GM12878 (cell line): ENCODE measurements at regions not wholly inside any gene's neighbourhood (a gene's known extent, or its start where the extent isn't known, plus 50 kb on each side); places are given as distances from the start of the nearest gene placed in this dataset.

Experiments used
- ATAC-seq: fragments of 200-7000 bp; cut with Tn5 transposase; 3 replicates; pipeline ENCODE4 v1.9.1; 2020; ENCODE audit warnings: mild to moderate bottlenecking, moderate library complexity
- BruUV-seq: library from RNA; stranded (reverse); fragments of 400-500 nt; replicated peaks from 2 replicates; lab custom pipeline; 2021; lab: Mats Ljungman, UMichigan
- CTCF ChIA-PET: fragments of 300-600 bp; sonication (Branson Sonifier 250); formaldehyde crosslinking; extraction: SDS; loops from one replicate; lab custom pipeline; 2021; ENCODE audit warnings: inconsistent platforms; lab: Yijun Ruan, JAX
- POLR2A ChIA-PET: fragments of 350-600 bp; formaldehyde crosslinking; extraction: SDS; loops from one replicate; lab custom pipeline; 2021; ENCODE audit warnings: inconsistent platforms; lab: Charles Lee
- RAD21 ChIA-PET: fragments of 300-600 bp; sonication (Branson Sonifier 250); formaldehyde crosslinking; loops from one replicate; lab custom pipeline; 2023; ENCODE audit warnings: antibody characterized with exemption; ENCODE audit not compliant: unreplicated experiment; lab: Charles Lee
- SMC1A ChIA-PET: fragments of 300-600 bp; sonication (Branson Sonifier 250); formaldehyde crosslinking; loops from one replicate; lab custom pipeline; 2023; ENCODE audit not compliant: unreplicated experiment, uncharacterized antibody; lab: Charles Lee
- DNase-seq: peaks from one replicate; pipeline ENCODE4 v3.0.0-alpha.2; 2011; ENCODE audit warnings: low read depth, low spot score
- FAIRE-seq: peaks from 3 replicates; lab custom pipeline; 2011; peaks lifted over from hg19 to GRCh38; lab: Jason Lieb, UNC
- H2AFZ ChIP-seq: 2 replicates; pipeline ENCODE4 v1.6.0; 2011; ENCODE audit warnings: low read depth, low read length, control low read depth; ENCODE audit not compliant: control insufficient read depth
- H3K27ac ChIP-seq: 2 replicates; pipeline ENCODE4 v1.5.1; 2011; ENCODE audit warnings: control low read depth; ENCODE audit not compliant: control insufficient read depth, insufficient read depth
- H3K27me3 ChIP-seq, 2 experiments: replicated peaks in 1 of 2; 2 replicates each; pipeline versions ENCODE4 v1.6.0 to v1.6.1; 2011; ENCODE audit warnings: low read length in 1 of 2; ENCODE audit not compliant: control insufficient read depth in 2 of 2, insufficient read depth in 2 of 2
- H3K36me3 ChIP-seq, 2 experiments: 2 replicates each; pipeline ENCODE4 v1.5.1; 2011; ENCODE audit warnings: low read length in 1 of 2; ENCODE audit not compliant: control insufficient read depth in 2 of 2, insufficient read depth in 2 of 2
- H3K4me1 ChIP-seq: 2 replicates; pipeline ENCODE4 v1.6.1; 2011; ENCODE audit warnings: mild to moderate bottlenecking, low read length, moderate library complexity, mixed read lengths; ENCODE audit not compliant: control insufficient read depth, insufficient read depth
- H3K4me2 ChIP-seq: 2 replicates; pipeline ENCODE4 v1.6.0; 2011; ENCODE audit warnings: control low read depth; ENCODE audit not compliant: control insufficient read depth, insufficient read depth
- H3K4me3 ChIP-seq: fragments of 200-600 bp; sonication (generic); 2 replicates; pipeline ENCODE4 v1.5.1; 2016
- H3K79me2 ChIP-seq: 2 replicates; pipeline ENCODE4 v1.6.0; 2011; ENCODE audit warnings: low read length; ENCODE audit not compliant: control insufficient read depth, insufficient read depth
- H3K9ac ChIP-seq: 2 replicates; pipeline ENCODE4 v1.8.0; 2011; ENCODE audit warnings: low read length, control low read depth, mixed read lengths; ENCODE audit not compliant: control insufficient read depth, insufficient read depth
- H3K9me3 ChIP-seq: replicated peaks from 3 replicates; pipeline ENCODE4 v1.5.1; 2011; ENCODE audit warnings: mild to moderate bottlenecking, low read length; ENCODE audit not compliant: control insufficient read depth, insufficient read depth
- H4K20me1 ChIP-seq: 2 replicates; pipeline ENCODE4 v1.6.0; 2011; ENCODE audit not compliant: control insufficient read depth, insufficient read depth
- IKZF1 ChIP-seq: fragments of 450-650 bp; conservative IDR thresholded peaks from 2 replicates; pipeline ENCODE4 v1.6.1; 2017; ENCODE audit warnings: antibody characterized with exemption, mild to moderate bottlenecking
- IRF5 ChIP-seq: fragments of 450-650 bp; IDR thresholded peaks from 2 replicates; pipeline ENCODE4 v1.6.1; 2017; ENCODE audit warnings: borderline replicate concordance
- KDM1A ChIP-seq: fragments of 200-600 bp; sonication (generic); IDR thresholded peaks from 2 replicates; pipeline ENCODE4 v1.6.1; 2016; ENCODE audit warnings: borderline replicate concordance
- MTA3 ChIP-seq: IDR thresholded peaks from 2 replicates; pipeline ENCODE4 v1.6.1; 2012; ENCODE audit warnings: low read length, inconsistent platforms, borderline replicate concordance
- NBN ChIP-seq: fragments of 450-650 bp; IDR thresholded peaks from 2 replicates; pipeline ENCODE4 v1.6.1; 2016
- NFXL1 ChIP-seq: fragments of 450-650 bp; IDR thresholded peaks from 2 replicates; pipeline ENCODE4 v1.6.1; 2017; ENCODE audit warnings: antibody characterized with exemption, mild to moderate bottlenecking, borderline replicate concordance
- NR2C2 ChIP-seq: IDR thresholded peaks from 2 replicates; pipeline ENCODE4 v1.6.1; 2011; ENCODE audit warnings: borderline replicate concordance, low read depth; ENCODE audit not compliant: control insufficient read depth, insufficient read length
- STAT3 ChIP-seq: IDR thresholded peaks from 2 replicates; pipeline ENCODE4 v1.6.1; 2011; ENCODE audit warnings: low read depth, low read length, improper control_type of control experiment
- TBL1XR1 ChIP-seq: IDR thresholded peaks from 2 replicates; pipeline ENCODE4 v1.6.1; 2012; ENCODE audit warnings: low read depth, low read length, improper control_type of control experiment
- TCF7 ChIP-seq: IDR thresholded peaks from 2 replicates; pipeline ENCODE4 v1.6.1; 2014; ENCODE audit warnings: antibody characterized with exemption, borderline replicate concordance
- ZBTB11 ChIP-seq: fragments of 450-650 bp; formaldehyde crosslinking; IDR thresholded peaks from 2 replicates; pipeline ENCODE4 v1.5.0; 2022; ENCODE audit warnings: mild to moderate bottlenecking, missing genetic modification characterization
- WGBS: methylation state at CpG from one replicate; pipeline ENCODE4 v1.1.6; 2016; ENCODE audit warnings: low lambda C conversion rate; ENCODE audit not compliant: insufficient replicate concordance, insufficient coverage; ENCODE audit errors: missing lambda C conversion rate; 5-methylcytosine and 5-hydroxymethylcytosine counted together
- in situ Hi-C: fragments of 300-500 bp; cut with MboI; formaldehyde crosslinking; loops from 9 replicates; pipeline ENCODE4 v1.14.3; 2018; ENCODE audit warnings: mixed read lengths
- intact Hi-C: fragments of 100-400 bp; cut with micrococcal nuclease; formaldehyde crosslinking; loops from one replicate; pipeline ENCODE4 v1.14.2; 2022; ENCODE audit not compliant: unreplicated experiment
- TF ChIP-seq, protein P1 (sequence below): IDR thresholded peaks from 2 replicates; pipeline ENCODE4 v1.6.1; 2012; ENCODE audit warnings: low read length, inconsistent platforms

GRCh38 chr10:108591417-108591816 is 1331.9 kb downstream of the XPNPEP1 start:
- Histone ChIP-seq H3K4me2 (no peak overlapping the region), H2AFZ (no peak overlapping the region), H4K20me1 (no peaks in the 10 kb centered on the region), H3K79me2 (no peaks in the 10 kb centered on the region), H3K9ac (no peak overlapping the region), H3K9me3 (no peaks in the 10 kb centered on the region), H3K27ac (no peak overlapping the region), H3K27me3 (no peaks in the 10 kb centered on the region), H3K36me3 (no peaks in the 10 kb centered on the region), H3K4me1 (no peaks in the 10 kb centered on the region), H3K4me3 (no peak overlapping the region)
- CTCF ChIA-PET: no interaction called here
- ATAC-seq (no peak), DNase-seq (no peak), FAIRE-seq (no peak)
- in situ Hi-C loops (no loop called here), intact Hi-C loops (no loop called here)
- SMC1A ChIA-PET: no interaction called here
- BruUV-seq: no TSS peak
- POLR2A ChIA-PET: interaction anchor here (0.5 kb wide), 1 partner anchor 18 kb away, joined by 3 read pairs; no protein-coding TSS in a partner anchor
- TF ChIP-seq KDM1A (no peak), NR2C2 (no peak), ZBTB11 (CRISPR knock-in tag) (no peak), MTA3 (no peak), TCF7 (no peak), TBL1XR1 (no peak), IKZF1 (no peak), NBN (no peak), NFXL1 (no peak), STAT3 (no peak), IRF5 (no peak)
- TF ChIP-seq, protein P1, sequence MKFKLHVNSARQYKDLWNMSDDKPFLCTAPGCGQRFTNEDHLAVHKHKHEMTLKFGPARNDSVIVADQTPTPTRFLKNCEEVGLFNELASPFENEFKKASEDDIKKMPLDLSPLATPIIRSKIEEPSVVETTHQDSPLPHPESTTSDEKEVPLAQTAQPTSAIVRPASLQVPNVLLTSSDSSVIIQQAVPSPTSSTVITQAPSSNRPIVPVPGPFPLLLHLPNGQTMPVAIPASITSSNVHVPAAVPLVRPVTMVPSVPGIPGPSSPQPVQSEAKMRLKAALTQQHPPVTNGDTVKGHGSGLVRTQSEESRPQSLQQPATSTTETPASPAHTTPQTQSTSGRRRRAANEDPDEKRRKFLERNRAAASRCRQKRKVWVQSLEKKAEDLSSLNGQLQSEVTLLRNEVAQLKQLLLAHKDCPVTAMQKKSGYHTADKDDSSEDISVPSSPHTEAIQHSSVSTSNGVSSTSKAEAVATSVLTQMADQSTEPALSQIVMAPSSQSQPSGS: no peak
- RAD21 ChIA-PET: no interaction called here
- 50% methylated on average over 2 of the region's 2 CpGs for WGBS
